ENCODE measurements at regions not wholly inside any gene's neighbourhood (a gene's known extent, or its start where the extent isn't known, plus 50 kb on each side); places are given as distances from the start of the nearest gene placed in this dataset.

DNA sequence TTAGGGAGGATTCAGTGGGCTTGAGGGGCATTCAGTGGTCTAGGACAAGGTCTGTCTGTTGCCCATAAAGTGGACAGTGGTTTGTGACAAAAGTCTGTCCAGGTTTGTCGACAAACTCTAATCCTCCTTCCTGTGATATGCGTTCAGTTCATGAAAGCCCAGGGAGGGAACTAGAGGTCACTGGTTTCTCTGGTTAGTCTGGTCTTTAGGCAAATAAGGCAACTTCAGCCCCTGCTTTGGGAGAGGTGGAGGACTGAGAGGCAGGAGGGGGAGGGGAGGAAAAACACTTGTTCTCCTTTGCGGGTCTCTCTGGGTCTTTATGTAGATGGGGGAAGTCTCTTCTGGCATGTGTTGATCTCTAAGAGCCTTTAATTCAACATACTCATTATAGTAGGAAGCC, 235.1 kb upstream of the PWP1 start:
- TF ChIP-seq TAF1 (IDR thresholded peaks at IDR 0.05; ENCODE audit: borderline replicate concordance, insufficient read depth, low read length) = no peak

DNA sequence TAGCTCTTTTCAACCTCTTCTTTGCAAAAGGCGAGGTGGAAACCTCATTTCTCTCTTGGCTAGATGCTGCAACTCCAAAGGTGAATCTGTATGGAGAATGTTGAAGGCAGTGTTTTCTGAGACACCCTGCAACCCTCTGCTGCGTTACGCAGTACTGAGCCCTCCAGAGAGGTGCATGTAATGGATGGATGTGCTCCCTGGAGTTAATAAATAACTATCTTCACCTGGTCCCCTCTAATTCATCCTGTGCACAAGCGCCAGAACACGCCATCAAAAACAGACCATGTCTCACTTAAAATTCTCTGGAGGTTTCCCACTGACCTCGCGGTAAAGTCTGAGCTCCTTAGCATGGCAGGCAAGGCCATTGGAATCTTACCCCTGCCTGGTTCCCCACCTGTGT, 234.4 kb upstream of the PWP1 start:
- no peak for TF ChIP-seq POLR2AphosphoS5 (IDR thresholded peaks at IDR 0.05; ENCODE audit: low read depth, low read length)
- TF ChIP-seq REST (IDR thresholded peaks at IDR 0.05; ENCODE audit: insufficient read depth in 1 of 2, low read depth in 2 of 2, low read length in 2 of 2) = no peak
- no peak for TF ChIP-seq FOXP2 (optimal IDR thresholded peaks at IDR 0.05; ENCODE audit: borderline replicate concordance, extremely low read depth, extremely low read length, insufficient read depth)
- no peak for TF ChIP-seq SIN3A (IDR thresholded peaks at IDR 0.05; ENCODE audit: borderline replicate concordance, insufficient read depth, low read length)
- TF ChIP-seq TAF1 (IDR thresholded peaks at IDR 0.05; ENCODE audit: borderline replicate concordance, insufficient read depth, low read length) = no peak

GRCh38 chr12:107454109-107454830, 231.3 kb upstream of the PWP1 start:
- TF ChIP-seq REST (IDR thresholded peaks at IDR 0.05; ENCODE audit: insufficient read depth in 1 of 2, low read depth in 2 of 2, low read length in 2 of 2) (no peak), POLR2AphosphoS5 (IDR thresholded peaks at IDR 0.05; ENCODE audit: low read depth, low read length) (no peak), TAF1 (IDR thresholded peaks at IDR 0.05; ENCODE audit: borderline replicate concordance, insufficient read depth, low read length) (no peak), FOXP2 (optimal IDR thresholded peaks at IDR 0.05; ENCODE audit: borderline replicate concordance, extremely low read depth, extremely low read length, insufficient read depth) (no peak), SIN3A (IDR thresholded peaks at IDR 0.05; ENCODE audit: borderline replicate concordance, insufficient read depth, low read length) (no peak)

DNA sequence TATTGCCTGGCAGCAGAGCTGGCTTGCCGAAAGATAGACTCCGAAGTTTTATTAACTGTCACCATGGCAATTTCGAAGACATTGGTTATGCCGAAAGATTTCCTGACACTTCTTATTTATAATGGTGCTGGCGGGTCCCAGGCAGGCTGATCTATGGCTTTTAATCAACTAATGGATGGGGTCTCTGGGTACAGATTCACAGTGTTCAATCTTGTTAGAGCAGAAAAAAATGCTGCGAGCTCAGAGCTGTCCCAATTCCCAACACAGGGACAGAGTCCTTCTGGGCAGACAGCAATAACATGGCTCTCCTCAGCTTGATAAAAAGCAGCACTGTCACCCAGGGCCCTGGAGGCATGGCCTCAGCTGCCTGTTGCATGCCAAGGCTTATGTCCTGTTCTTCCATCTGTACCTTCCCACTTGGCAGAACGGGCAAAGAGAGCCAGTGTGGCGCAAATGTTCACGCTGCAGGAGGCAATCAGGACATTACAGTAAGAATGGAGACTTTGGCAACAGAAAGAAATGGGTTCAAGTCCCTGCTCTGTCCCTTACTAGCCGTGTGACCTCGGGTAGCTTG, 228.2 kb upstream of the PWP1 start:
- TF ChIP-seq POLR2AphosphoS5 (IDR thresholded peaks at IDR 0.05; ENCODE audit: low read depth, low read length) = no peak
- TF ChIP-seq REST (IDR thresholded peaks at IDR 0.05; ENCODE audit: insufficient read depth in 1 of 2, low read depth in 2 of 2, low read length in 2 of 2) = no peak
- TF ChIP-seq TAF1 (IDR thresholded peaks at IDR 0.05; ENCODE audit: borderline replicate concordance, insufficient read depth, low read length) = no peak
- no peak for TF ChIP-seq SIN3A (IDR thresholded peaks at IDR 0.05; ENCODE audit: borderline replicate concordance, insufficient read depth, low read length)
- no peak for TF ChIP-seq FOXP2 (optimal IDR thresholded peaks at IDR 0.05; ENCODE audit: borderline replicate concordance, extremely low read depth, extremely low read length, insufficient read depth)

DNA sequence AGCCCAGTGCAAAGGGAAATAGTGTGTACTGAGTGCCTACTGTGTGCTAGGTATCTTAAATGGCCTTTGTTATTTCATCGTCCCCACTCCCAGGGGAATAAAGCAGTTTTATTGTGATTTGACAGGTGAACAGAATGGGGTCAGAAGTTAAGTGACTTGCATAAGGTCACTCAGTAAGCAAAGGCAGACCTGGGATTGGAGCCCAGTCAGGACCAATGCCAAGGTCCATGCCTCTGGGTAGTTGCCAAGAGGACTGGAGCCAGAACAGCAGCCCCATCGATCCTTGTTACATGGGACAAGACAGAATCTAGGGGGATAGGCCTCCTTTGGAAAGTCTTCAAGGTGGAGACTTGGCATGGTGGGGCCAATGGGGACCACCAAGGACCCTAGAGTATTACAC, 227.4 kb upstream of the PWP1 start:
- TF ChIP-seq TAF1 (IDR thresholded peaks at IDR 0.05; ENCODE audit: borderline replicate concordance, insufficient read depth, low read length) (no peak), FOXP2 (optimal IDR thresholded peaks at IDR 0.05; ENCODE audit: borderline replicate concordance, extremely low read depth, extremely low read length, insufficient read depth) (no peak), REST (IDR thresholded peaks at IDR 0.05; ENCODE audit: insufficient read depth in 1 of 2, low read depth in 2 of 2, low read length in 2 of 2) (no peak), POLR2AphosphoS5 (IDR thresholded peaks at IDR 0.05; ENCODE audit: low read depth, low read length) (no peak), SIN3A (IDR thresholded peaks at IDR 0.05; ENCODE audit: borderline replicate concordance, insufficient read depth, low read length) (no peak)
